Neural progenitor cell (in vitro differentiated cells): ENCODE measurements at regions not wholly inside any gene's neighbourhood (a gene's known extent, or its start where the extent isn't known, plus 50 kb on each side); places are given as distances from the start of the nearest gene placed in this dataset.
A peak's percentile ranks its signal among the peaks of the same experiment; 100 is the strongest.

Source experiments
- DNase-seq: peaks from one replicate; pipeline ENCODE4 v3.0.0-alpha.2; 2016; ENCODE audit warnings: low spot score
- H2AFZ ChIP-seq: fragments of 200-600 bp; sonication (generic); replicated peaks from 2 replicates; pipeline ENCODE4 v1.6.1; 2016; ENCODE audit warnings: antibody characterized with exemption
- H3F3A ChIP-seq: fragments of 200-600 bp; sonication (generic); 2 replicates; pipeline ENCODE4 v1.6.1; 2016; ENCODE audit warnings: antibody characterized with exemption, low read depth
- H3K27ac ChIP-seq: fragments of 200-600 bp; sonication (generic); 2 replicates; pipeline ENCODE4 v1.5.1; 2016; ENCODE audit warnings: mild to moderate bottlenecking
- H3K27me3 ChIP-seq: fragments of 200-600 bp; sonication (generic); 2 replicates; pipeline ENCODE4 v1.6.1; 2016; ENCODE audit warnings: mild to moderate bottlenecking, moderate library complexity
- H3K36me3 ChIP-seq: fragments of 200-600 bp; sonication (generic); 2 replicates; pipeline ENCODE4 v1.5.1; 2016
- H3K4me1 ChIP-seq: fragments of 200-600 bp; sonication (generic); 2 replicates; pipeline ENCODE4 v1.6.1; 2016; ENCODE audit warnings: mixed run types
- H3K4me2 ChIP-seq: fragments of 200-600 bp; sonication (generic); 2 replicates; pipeline ENCODE4 v1.6.1; 2016
- H3K4me3 ChIP-seq: fragments of 200-600 bp; sonication (generic); 2 replicates; pipeline ENCODE4 v1.5.1; 2016
- H3K79me2 ChIP-seq: fragments of 200-600 bp; sonication (generic); 2 replicates; pipeline ENCODE4 v1.6.1; 2016; ENCODE audit warnings: low read depth
- H3K9ac ChIP-seq: fragments of 200-600 bp; sonication (generic); 2 replicates; pipeline ENCODE4 v1.6.1; 2016
- H3K9me3 ChIP-seq: fragments of 200-600 bp; sonication (generic); 2 replicates; pipeline ENCODE4 v1.5.1; 2016; ENCODE audit warnings: low read depth
- H4K20me1 ChIP-seq: fragments of 200-600 bp; sonication (generic); 2 replicates; pipeline ENCODE4 v1.6.1; 2016; ENCODE audit warnings: low read depth
- H3K27ac Mint-ChIP-seq: 3 replicates; pipeline ENCODE4 v1.8.0; 2021; ENCODE audit warnings: mixed read lengths
- H3K27me3 Mint-ChIP-seq: 2 replicates; pipeline ENCODE4 v1.8.0; 2022; ENCODE audit warnings: low read depth, mild to moderate bottlenecking, inconsistent platforms, moderate library complexity, mixed read lengths; ENCODE audit not compliant: insufficient read depth
- H3K36me3 Mint-ChIP-seq: 3 replicates; pipeline ENCODE4 v1.8.0; 2021; ENCODE audit warnings: mixed read lengths
- H3K4me1 Mint-ChIP-seq: 3 replicates; pipeline ENCODE4 v1.8.0; 2021; ENCODE audit warnings: mixed read lengths
- H3K4me3 Mint-ChIP-seq: 3 replicates; pipeline ENCODE4 v1.8.0; 2021; ENCODE audit warnings: mild to moderate bottlenecking, moderate library complexity, mixed read lengths
- H3K9me3 Mint-ChIP-seq: 3 replicates; pipeline ENCODE4 v1.8.0; 2020; ENCODE audit warnings: mixed read lengths
- EZH2 ChIP-seq: fragments of 200-600 bp; sonication (generic); IDR thresholded peaks from 2 replicates; pipeline ENCODE4 v1.6.1; 2017; ENCODE audit warnings: antibody characterized with exemption, mild to moderate bottlenecking, moderate library complexity
- EZH2phosphoT487 ChIP-seq: fragments of 200-600 bp; sonication (generic); IDR thresholded peaks from 2 replicates; pipeline ENCODE4 v1.6.1; 2017; ENCODE audit warnings: antibody characterized with exemption
- TF ChIP-seq, protein P1 (sequence below): fragments of 200-600 bp; sonication (generic); IDR thresholded peaks from 2 replicates; pipeline ENCODE4 v1.5.1; 2017; ENCODE audit warnings: antibody characterized with exemption, mild to moderate bottlenecking

DNA sequence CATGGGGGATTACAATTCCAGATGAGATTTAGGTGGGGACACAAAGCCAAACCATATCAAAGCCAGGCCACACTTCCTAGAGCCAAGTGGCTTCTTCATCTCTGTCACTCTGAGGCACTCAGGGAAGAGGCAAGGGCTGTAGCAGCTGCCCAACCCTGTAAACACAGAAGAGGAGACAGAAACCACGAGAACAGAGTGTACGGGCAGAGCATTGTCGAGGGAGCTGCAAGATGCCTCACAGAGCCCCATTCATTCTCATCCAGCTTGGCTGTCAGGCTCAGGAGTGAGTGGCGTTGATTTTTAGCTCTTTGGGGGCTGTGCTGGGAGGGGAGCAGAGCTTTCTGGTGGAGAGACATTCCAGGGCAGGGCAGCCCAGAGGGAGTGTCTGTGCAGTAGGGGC lies 117.2 kb upstream of the SALL1 start:
- Histone ChIP-seq H3K36me3 (no peaks in the 10 kb centered on the region), H3K4me3 (no peak overlapping the region), H3K27me3 (no peaks in the 10 kb centered on the region), H2AFZ (peak overlapping the region; percentile 82), H3F3A (no peaks in the 10 kb centered on the region), H3K9me3 (no peaks in the 10 kb centered on the region), H3K27ac (no peak overlapping the region), H3K4me1 (peaks cover 24% of the 10 kb centered on the region), H3K9ac (no peak overlapping the region), H3K4me2 (peak overlapping the region; percentile 13), H3K79me2 (no peaks in the 10 kb centered on the region), H4K20me1 (no peaks in the 10 kb centered on the region)
- DNase-seq = no peak
- TF ChIP-seq EZH2phosphoT487 (no peak), EZH2 (no peak)
- TF ChIP-seq, protein P1, sequence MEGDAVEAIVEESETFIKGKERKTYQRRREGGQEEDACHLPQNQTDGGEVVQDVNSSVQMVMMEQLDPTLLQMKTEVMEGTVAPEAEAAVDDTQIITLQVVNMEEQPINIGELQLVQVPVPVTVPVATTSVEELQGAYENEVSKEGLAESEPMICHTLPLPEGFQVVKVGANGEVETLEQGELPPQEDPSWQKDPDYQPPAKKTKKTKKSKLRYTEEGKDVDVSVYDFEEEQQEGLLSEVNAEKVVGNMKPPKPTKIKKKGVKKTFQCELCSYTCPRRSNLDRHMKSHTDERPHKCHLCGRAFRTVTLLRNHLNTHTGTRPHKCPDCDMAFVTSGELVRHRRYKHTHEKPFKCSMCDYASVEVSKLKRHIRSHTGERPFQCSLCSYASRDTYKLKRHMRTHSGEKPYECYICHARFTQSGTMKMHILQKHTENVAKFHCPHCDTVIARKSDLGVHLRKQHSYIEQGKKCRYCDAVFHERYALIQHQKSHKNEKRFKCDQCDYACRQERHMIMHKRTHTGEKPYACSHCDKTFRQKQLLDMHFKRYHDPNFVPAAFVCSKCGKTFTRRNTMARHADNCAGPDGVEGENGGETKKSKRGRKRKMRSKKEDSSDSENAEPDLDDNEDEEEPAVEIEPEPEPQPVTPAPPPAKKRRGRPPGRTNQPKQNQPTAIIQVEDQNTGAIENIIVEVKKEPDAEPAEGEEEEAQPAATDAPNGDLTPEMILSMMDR = no peak
- Mint-ChIP-seq H3K4me1 (peaks cover 6% of the 10 kb centered on the region), H3K4me3 (no peak overlapping the region), H3K9me3 (peaks cover 12% of the 10 kb centered on the region), H3K27me3 (peaks cover 3% of the 10 kb centered on the region), H3K27ac (no peak overlapping the region), H3K36me3 (no peaks in the 10 kb centered on the region)

DNA sequence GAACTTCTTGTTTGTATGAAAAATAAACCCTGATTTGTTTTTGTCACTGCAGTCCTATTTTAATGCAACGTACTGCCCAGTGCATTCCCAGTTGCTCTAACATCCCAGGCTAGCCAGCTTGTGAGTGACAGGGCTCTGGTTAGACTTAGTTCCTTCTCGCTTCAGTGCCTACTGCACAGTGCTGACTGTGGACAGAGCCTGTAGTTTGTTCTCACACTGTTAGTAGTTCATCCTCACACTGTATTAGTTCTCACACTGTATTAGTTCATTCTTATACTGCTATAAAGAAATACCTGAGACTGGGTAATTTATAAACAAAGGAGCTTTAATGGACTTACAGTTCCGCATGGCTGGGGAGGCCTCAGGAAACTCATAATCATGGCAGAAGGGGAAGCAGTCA lies 116.6 kb upstream of the SALL1 start:
- TF ChIP-seq EZH2phosphoT487 (no peak), EZH2 (no peak)
- TF ChIP-seq, protein P1 = no peak
- H3K36me3 ChIP-seq = no peaks in the 10 kb centered on the region
- H3F3A ChIP-seq = no peaks in the 10 kb centered on the region
- no peaks in the 10 kb centered on the region for H4K20me1 ChIP-seq
- no peaks in the 10 kb centered on the region for H3K27me3 ChIP-seq
- H3K27ac ChIP-seq = no peak overlapping the region
- H2AFZ ChIP-seq = peak overlapping the region; percentile 82
- peaks cover 3% of the 10 kb centered on the region for H3K27me3 Mint-ChIP-seq
- DNase-seq = no peak
- H3K4me3 Mint-ChIP-seq = no peak overlapping the region
- peaks cover 6% of the 10 kb centered on the region for H3K4me1 Mint-ChIP-seq
- H3K4me2 ChIP-seq = no peak overlapping the region
- H3K9me3 Mint-ChIP-seq = peaks cover 12% of the 10 kb centered on the region
- H3K9me3 ChIP-seq = no peaks in the 10 kb centered on the region
- H3K79me2 ChIP-seq = no peaks in the 10 kb centered on the region
- no peak overlapping the region for H3K4me3 ChIP-seq
- H3K4me1 ChIP-seq = peaks cover 24% of the 10 kb centered on the region
- no peak overlapping the region for H3K27ac Mint-ChIP-seq
- no peaks in the 10 kb centered on the region for H3K36me3 Mint-ChIP-seq
- H3K9ac ChIP-seq = no peak overlapping the region

- peaks cover 6% of the 10 kb centered on the region for H3K27me3 Mint-ChIP-seq
- no peak overlapping the region for H2AFZ ChIP-seq
- H3K9me3 Mint-ChIP-seq = peaks cover 11% of the 10 kb centered on the region
- no peaks in the 10 kb centered on the region for H3K27me3 ChIP-seq
- no peak overlapping the region for H3K4me3 Mint-ChIP-seq
- no peak overlapping the region for H3K4me3 ChIP-seq
- H3K36me3 Mint-ChIP-seq = no peaks in the 10 kb centered on the region
- no peaks in the 10 kb centered on the region for H3K36me3 ChIP-seq
- TF ChIP-seq, protein P1 = no peak
- TF ChIP-seq EZH2phosphoT487 = no peak
- no peak for TF ChIP-seq EZH2
- H3K27ac Mint-ChIP-seq = no peak overlapping the region
- DNase-seq = no peak
- H3K4me1 ChIP-seq = no peaks in the 10 kb centered on the region
- no peaks in the 10 kb centered on the region for H4K20me1 ChIP-seq
- H3K4me2 ChIP-seq = no peak overlapping the region
- H3K9me3 ChIP-seq = no peaks in the 10 kb centered on the region
- H3K27ac ChIP-seq = no peak overlapping the region
- no peaks in the 10 kb centered on the region for H3K4me1 Mint-ChIP-seq
- H3F3A ChIP-seq = no peaks in the 10 kb centered on the region
- no peaks in the 10 kb centered on the region for H3K79me2 ChIP-seq
- H3K9ac ChIP-seq = no peak overlapping the region
Measured at GRCh38 chr16:51262428-51262827, 111.4 kb upstream of the SALL1 start.

- H3K4me1 Mint-ChIP-seq = no peaks in the 10 kb centered on the region
- H3K4me3 Mint-ChIP-seq = no peak overlapping the region
- Histone ChIP-seq H3K79me2 (no peaks in the 10 kb centered on the region), H2AFZ (no peak overlapping the region), H3K36me3 (no peaks in the 10 kb centered on the region), H3K27ac (no peak overlapping the region), H3K4me2 (no peak overlapping the region), H3K4me1 (no peaks in the 10 kb centered on the region), H3K9ac (no peak overlapping the region), H3K27me3 (no peaks in the 10 kb centered on the region), H3K9me3 (no peaks in the 10 kb centered on the region), H3F3A (no peaks in the 10 kb centered on the region), H3K4me3 (no peak overlapping the region), H4K20me1 (no peaks in the 10 kb centered on the region)
- no peaks in the 10 kb centered on the region for H3K36me3 Mint-ChIP-seq
- peaks cover 11% of the 10 kb centered on the region for H3K9me3 Mint-ChIP-seq
- no peak for DNase-seq
- no peak overlapping the region for H3K27ac Mint-ChIP-seq
- peaks cover 4% of the 10 kb centered on the region for H3K27me3 Mint-ChIP-seq
- TF ChIP-seq, protein P1 = no peak
Measured at GRCh38 chr16:51261919-51262318, 110.8 kb upstream of the SALL1 start.
